ENCODE measurements at regions not wholly inside any gene's neighbourhood (a gene's known extent, or its start where the extent isn't known, plus 50 kb on each side); places are given as distances from the start of the nearest gene placed in this dataset.

DNA sequence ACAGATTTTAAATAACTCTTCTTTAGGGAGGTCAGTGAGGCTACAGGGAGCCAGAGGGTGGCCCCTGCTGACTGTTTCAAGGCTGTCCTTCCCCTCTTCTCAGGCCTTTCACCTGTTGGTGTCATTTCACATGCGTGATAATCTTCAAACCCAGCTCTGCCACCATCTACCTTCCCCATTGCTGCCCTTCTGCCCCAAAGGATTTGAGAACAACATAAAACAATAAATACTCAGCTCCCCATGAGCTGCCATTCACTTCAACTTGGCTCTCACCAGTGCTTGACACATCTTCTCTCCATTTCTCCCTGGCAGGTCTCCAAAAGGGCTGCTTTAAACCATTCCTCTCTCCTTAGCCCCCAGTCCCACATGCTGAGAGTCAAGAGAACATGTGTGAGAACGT, 75.5 kb upstream of the PALM2AKAP2 start:
- TF ChIP-seq, protein P1, sequence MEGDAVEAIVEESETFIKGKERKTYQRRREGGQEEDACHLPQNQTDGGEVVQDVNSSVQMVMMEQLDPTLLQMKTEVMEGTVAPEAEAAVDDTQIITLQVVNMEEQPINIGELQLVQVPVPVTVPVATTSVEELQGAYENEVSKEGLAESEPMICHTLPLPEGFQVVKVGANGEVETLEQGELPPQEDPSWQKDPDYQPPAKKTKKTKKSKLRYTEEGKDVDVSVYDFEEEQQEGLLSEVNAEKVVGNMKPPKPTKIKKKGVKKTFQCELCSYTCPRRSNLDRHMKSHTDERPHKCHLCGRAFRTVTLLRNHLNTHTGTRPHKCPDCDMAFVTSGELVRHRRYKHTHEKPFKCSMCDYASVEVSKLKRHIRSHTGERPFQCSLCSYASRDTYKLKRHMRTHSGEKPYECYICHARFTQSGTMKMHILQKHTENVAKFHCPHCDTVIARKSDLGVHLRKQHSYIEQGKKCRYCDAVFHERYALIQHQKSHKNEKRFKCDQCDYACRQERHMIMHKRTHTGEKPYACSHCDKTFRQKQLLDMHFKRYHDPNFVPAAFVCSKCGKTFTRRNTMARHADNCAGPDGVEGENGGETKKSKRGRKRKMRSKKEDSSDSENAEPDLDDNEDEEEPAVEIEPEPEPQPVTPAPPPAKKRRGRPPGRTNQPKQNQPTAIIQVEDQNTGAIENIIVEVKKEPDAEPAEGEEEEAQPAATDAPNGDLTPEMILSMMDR (IDR thresholded peaks at IDR 0.05), result no peak
- TF ChIP-seq POLR2A (IDR thresholded peaks at IDR 0.05), result no peak
- TF ChIP-seq POLR2AphosphoS5 (IDR thresholded peaks at IDR 0.05), result no peak

Measured in stomach (tissue), 4 donors.